Fibroblast of skin of scalp (primary cell): ENCODE measurements at regions not wholly inside any gene's neighbourhood (a gene's known extent, or its start where the extent isn't known, plus 50 kb on each side); places are given as distances from the start of the nearest gene placed in this dataset.

Experiments
- DNase-seq: peaks from one replicate; pipeline ENCODE4 v3.0.0-alpha.2; 2013

DNA sequence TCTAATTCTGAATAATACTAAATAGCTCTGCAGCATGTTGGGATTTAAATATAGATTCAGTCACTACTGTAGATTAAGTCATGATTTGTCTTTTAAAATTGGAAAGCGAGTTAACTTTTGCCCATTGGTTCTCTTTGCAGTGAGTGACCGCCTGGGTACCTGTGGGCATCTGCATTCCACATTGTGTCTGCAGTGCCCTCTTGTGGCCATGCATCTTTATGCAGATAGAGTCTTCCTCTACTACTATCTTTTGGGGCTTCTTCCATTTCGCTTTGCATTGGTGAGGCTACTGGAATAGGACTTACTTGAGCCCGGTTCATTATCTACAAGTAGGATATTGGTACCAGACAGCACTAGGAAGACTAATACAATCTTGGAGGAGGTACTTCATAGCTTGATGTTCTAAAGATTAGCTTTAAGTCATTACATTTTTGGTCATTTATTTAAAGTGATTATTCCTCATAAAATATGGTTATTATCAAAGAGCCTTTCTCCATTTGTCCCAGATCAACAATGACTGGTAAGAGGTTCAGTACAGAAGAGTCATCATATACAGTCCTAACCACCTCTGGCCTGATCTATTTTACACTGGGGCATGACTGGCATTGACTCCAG is 203.0 kb downstream of the SOCS6 start:
- DNase-seq = peak; percentile 31

DNA sequence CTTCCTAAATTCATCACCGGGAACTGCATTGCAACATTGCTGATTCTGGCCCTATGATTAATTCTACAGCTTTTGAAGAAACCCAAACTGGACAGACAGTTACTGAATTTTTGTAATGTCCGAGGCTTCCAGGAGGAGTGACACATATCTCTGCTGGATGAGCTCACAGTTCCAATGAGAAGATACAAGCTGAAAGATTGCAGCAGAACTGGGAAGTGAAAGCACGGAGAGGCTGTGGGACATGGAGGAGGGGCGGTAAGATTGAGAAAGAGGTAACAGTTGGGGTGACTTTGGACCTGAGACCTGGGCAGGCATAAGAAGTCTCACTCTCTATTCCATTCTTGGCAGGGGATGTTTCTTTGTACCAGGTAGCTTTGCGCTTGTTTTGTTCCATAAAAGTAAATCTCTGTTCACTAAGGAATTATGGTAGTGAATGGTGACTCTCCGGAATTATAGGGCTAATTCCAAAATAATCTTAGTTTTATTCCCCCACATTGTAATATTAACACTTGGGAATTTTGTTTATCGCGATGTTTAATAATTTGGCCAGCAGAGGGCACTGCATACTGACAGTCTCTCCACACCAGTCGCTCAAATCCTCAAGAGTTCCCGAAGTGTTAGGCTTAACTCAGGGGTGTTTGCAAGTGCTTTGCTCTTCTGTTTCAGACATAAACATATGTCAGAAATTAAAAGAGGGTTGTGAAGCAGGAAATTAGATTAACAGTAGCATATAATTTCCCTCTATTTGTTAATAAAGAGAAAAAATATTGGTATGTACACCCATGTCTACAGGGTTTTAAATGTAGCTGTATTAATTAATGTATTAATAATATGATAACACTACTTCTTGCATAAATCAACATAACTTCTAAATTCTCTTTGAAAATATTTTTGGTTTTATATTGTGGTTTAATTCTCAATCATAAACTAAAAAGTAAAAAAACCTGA is 201.4 kb downstream of the SOCS6 start:
- peak; percentile 52 for DNase-seq

DNA sequence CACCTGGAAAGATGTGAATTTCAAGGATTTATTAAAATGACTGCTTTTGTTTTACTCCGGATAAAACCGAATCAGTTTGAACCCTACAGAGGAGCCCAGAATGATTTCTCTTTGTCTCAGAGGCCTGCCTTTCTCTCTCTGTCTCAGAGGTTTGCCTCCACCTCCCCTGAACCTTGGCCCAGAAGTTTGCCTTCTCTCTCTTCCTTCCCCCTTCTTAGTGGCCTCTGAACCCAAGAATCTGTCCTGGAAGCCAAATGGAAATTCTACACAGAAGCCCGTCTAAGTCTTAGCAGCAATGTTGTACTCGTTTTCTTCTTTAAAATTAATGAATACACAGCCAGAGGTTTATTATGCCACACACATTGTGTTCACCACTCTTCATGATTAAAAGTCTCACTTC is 200.7 kb downstream of the SOCS6 start:
- DNase-seq = no peak

- no peak for DNase-seq
Observed at GRCh38 chr18:70469916-70470315, 181.1 kb downstream of the SOCS6 start.

- no peak for DNase-seq
Observed at GRCh38 chr18:70468861-70469547, 180.2 kb downstream of the SOCS6 start.

DNA sequence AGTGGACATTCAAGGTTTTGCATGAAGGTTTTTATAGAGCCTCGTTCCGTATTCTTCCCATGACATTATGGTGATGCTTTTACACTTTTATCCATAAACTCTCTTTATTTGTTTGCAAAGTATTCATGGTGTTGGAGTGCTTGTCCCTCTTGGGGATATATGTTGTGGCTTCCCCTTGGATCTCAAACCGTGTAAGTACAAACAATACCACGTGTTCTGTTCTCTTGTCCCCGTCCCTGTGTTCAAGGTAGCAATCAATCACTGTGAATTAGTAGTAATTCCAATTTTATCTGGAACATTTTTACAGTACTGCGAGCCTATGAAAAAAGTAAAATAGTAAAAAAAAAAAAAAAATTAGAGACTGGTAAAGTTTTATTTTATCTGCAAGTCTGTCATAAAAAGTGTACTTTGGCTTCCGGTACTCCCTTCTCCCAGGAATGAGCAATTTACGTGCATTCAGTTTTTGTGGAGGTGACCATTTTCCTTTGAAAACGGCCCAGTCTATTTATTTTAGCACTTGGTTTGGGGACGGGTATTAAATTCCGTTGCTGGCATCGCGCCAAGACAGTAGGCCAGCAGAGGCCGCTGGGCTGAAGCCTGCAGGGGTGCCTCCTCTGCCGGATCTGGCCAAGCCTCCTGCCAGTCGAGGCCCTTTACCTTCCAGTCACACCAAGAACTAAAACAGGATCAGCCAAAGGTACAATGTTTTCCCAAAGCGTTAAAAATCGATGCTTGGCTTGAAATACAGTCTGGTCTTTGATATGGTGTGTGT is 175.7 kb downstream of the SOCS6 start:
- DNase-seq = peak; percentile 69

DNA sequence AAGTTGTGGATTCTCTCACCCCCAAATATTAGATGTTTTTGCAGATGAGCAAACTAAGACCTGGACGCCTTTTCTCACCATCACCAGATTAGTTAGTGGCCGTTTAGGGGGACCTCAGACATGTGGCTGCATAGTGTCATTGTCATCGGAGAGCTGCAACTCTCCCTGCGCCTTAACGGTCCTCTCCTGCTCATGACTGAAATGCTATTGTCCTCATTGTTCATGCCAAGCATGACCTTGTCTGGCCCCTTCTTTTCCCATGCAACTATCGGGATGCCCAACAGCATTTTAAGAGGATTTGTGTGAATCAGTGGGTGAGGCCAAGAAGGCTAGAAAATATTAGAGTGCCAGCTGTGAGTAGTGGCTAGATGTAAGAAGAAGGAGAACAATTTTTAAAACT is 174.2 kb downstream of the SOCS6 start:
- DNase-seq = no peak

DNA sequence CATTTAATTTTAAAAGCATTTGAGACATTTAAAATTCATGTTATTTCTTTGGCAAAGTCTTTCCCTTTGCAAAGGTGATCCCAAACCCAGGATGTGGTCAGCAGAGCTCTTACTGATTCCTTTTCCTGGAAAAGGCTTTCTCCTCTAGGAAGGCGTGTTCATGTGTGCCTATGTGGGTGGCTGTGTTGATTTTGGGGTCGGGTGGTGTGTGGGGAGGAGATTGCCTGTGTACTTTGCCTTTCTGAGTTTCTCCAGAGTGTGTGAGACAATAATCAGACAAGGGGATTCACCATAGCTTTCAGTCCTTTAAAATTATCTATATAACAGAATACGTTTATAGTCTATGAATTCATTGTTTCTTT is 173.2 kb downstream of the SOCS6 start:
- DNase-seq = no peak

DNA sequence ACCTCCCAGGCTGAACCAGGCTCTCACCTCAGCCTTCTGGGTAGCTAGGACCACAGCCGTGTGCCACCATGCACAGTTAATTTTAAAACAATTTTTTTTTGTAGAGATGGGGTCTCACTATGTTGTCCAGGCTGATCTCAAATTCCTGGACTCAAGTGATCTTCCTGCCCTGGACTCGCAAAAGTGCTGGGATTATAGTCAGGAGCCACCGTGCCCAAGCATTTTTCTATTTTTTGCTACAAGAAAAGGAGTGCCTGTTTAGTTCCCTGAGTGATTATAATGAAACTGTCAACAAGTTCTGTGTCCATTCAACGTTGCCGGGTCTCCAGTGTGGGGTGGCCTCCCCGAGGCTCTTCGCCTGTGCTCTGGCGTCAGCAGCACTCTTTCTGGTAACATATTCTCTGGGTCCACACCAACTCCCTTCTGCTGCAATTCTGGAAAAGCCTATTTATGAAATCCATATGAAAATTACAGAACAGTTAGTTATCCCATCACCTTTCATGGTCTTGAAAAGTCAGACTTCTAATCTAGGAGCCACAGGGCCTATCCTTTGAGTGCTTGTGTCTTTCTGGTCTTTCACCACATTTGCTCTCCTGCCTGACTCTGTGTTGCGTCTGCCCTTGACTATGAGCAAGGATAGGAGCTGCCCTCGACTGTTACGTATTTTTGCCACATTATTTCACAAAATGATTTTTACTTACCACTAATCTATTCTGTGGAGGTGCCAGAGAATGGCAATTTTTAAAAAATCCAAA is 172.7 kb downstream of the SOCS6 start:
- no peak for DNase-seq

DNA sequence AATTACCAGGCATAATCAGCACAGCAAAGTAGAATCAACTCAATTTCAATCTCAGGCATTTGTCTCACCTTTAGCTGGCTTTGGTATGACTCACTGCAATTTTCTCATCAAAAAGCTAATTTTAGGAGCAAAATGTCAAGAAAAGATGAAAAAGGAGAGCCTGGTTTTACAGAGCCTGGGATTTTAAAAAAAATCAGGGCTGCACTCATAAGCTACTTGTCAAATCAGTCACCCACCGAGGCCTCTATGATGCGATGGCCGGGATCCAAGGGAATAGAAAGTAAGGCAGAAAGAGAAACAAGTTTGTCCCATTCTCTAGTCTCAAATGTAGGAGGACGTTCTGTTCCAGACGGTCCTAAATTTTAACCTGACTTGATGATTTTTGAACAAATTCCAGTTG is 170.9 kb downstream of the SOCS6 start:
- DNase-seq = no peak

DNA sequence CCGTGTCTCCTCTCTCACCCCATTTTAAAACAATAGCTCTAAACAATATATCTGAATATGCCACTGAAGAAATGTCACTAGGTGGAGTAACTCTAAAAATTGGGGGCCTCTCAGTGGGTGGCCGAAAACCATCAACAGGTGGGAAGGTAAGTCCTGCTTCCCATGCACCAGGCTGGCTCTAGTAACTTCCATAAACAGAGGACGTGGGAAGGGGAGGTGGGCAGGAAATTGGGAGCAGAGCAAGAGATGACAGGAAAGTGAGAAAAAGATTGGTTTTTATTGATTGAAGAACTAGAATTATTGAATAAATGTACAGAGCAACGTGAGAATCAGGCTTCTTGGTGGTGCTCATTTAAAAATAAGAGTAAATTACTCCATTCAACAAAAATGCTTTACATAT is 170.4 kb downstream of the SOCS6 start:
- DNase-seq = no peak

DNA sequence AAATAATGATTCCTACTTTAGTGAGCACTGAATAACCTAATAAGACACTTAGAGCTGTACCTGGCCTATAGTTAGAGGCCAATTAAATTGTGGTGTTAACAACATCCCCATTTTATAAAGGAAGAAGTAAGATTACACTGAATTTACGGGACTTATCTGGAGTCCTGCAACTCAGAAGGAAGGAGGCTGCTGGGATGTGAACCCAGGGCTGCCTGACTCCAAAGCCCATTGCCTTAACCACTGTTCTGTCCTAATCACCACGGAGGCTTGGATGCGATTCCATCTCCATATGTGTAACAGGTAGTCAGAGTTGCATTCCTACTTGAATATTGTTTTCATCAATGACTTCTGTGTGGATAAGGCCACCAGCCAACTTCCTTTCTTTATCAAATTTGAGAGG is 168.9 kb downstream of the SOCS6 start:
- no peak for DNase-seq

GRCh38 chr18:70457223-70457622 is 168.4 kb downstream of the SOCS6 start:
- DNase-seq = no peak

- no peak for DNase-seq
Observed at GRCh38 chr18:70456376-70456775, 167.5 kb downstream of the SOCS6 start.

GRCh38 chr18:70455731-70456130 is 166.9 kb downstream of the SOCS6 start:
- DNase-seq = no peak

DNA sequence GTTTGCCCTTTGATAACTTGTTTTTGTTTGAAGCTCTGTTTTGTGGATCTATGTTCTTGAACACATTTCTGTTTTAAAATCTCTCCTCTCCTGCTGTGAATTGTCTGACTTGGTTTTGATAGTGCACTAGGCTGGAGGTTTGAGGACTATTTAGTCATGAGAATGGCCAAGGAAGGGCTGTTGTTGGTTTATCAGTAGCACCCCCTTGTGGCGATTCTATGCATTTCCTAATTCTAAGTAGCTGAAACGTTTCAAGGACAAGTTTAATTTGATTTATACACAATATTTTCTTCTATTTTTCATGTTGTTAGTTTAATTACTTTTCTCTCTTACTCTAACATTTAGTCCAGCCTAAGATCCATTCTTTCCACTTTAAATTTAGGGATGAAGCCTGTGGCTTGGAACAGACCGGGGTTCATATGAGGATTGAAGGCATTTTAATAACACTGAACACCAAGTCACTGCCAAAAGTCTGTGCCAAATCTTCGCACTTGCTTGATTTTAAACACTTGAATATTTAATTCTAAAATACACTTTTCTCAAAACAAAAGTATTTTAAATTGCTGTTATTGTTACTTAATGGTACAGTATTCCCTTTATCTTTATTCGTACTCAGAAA is 166.0 kb downstream of the SOCS6 start:
- peak; percentile 65 for DNase-seq

DNA sequence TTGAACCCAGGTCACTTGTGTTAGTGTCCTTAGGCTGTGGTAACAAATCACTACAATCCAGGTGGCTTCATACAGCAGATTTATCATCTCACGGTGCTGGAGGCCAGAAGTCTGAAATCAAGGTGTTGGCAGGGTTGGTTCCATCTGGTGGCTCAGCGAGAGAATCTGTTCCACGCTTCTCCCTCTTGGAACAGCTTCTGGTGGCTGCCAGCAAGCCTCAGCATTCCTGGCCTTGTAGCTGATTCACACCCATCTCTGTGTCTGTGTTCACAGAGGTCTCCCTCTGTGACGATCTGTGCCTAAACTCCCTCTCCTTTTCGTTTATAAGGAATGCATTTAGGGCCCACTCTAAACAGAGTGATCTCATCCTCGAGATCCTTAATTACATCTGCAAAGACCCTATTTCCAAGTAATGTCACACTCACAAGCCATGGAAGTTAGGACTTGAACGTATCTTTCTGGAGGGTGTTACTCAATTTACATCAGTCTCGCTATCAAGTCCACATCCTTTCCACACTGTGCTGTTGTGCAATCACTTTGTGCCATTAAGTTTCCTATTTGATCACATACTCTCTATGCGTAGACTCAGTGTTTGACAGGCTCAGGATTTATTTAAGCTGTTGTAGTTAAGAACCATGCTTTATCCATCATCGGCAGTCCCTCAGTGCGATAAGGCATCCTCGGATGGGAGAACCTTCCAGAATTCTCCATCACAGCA is 164.4 kb downstream of the SOCS6 start:
- no peak for DNase-seq

GRCh38 chr18:70452501-70452900 is 163.7 kb downstream of the SOCS6 start:
- DNase-seq = no peak

GRCh38 chr18:70450426-70451253 is 161.8 kb downstream of the SOCS6 start:
- DNase-seq = peak; percentile 22

DNA sequence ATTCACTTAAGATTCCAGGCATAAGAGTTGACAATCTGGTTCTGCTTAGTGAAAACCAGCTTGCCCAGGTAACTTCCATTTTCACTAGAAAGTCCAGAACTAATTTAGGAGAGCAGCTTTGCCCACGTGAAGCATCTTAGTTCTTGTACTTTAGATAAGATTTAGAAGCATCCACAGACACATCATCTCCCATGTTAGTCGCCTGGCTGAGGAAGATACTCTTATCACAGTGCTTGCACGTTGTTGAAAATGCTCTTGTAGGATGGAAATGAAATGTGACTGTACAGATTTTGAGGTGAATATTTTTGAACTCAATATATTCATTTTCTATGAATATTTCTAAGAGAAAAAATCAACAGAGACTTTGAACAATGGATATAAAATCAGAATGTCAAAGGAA is 159.7 kb downstream of the SOCS6 start:
- DNase-seq = no peak
